HG02588 (cell line): ENCODE measurements at regions not wholly inside any gene's neighbourhood (a gene's known extent, or its start where the extent isn't known, plus 50 kb on each side); places are given as distances from the start of the nearest gene placed in this dataset.
"Not testable (repeated sequence)": the region's sequence is repeated elsewhere in the genome, so short reads cannot be mapped to it uniquely, and the experiment has no call there.

ENCODE experiments used
- ATAC-seq: cut with Tn5 transposase; IDR thresholded peaks from one replicate; pipeline ENCODE4 v1.9.1; 2021; ENCODE audit warnings: mild to moderate bottlenecking, moderate library complexity; ENCODE audit not compliant: unreplicated experiment

GRCh38 chr2:21330786-21331391 lies 207.1 kb downstream of the TDRD15 start:
- ATAC-seq, result no peak

GRCh38 chr2:21331625-21332370 lies 208.0 kb downstream of the TDRD15 start:
- ATAC-seq, result no peak

DNA sequence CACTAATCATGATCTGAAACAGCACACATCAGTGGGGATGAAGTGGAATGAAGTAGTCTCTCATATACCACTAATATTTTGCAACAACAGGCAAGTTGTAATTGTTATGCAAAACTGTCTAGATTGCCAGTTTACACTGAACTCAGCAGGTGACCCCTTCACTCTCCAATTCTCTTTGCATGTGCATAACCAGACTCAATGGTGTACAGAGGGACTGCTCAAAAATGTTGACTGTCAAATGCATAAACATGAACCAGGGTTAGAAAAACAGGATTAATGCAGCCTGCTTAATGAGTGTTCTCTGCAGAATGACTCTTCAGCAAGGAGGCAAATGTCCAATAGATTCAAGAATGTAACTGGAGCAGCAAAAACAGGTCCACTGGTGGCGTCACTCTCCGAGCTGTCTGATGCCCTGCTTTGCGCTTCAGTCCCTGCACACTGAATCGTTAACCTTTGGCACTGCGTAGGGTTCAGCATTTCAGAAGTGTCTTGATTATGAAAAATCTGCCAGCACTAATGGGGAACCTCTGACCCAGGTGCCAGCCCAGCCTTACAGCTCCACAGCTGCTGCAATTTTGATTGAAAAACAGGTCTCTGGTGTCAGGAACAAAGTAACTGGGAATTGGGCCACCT lies 209.3 kb downstream of the TDRD15 start:
- no peak for ATAC-seq

- no peak for ATAC-seq
Measured at GRCh38 chr2:21333684-21334083, 209.9 kb downstream of the TDRD15 start.

GRCh38 chr2:21346984-21347383 lies 223.2 kb downstream of the TDRD15 start:
- no peak for ATAC-seq

DNA sequence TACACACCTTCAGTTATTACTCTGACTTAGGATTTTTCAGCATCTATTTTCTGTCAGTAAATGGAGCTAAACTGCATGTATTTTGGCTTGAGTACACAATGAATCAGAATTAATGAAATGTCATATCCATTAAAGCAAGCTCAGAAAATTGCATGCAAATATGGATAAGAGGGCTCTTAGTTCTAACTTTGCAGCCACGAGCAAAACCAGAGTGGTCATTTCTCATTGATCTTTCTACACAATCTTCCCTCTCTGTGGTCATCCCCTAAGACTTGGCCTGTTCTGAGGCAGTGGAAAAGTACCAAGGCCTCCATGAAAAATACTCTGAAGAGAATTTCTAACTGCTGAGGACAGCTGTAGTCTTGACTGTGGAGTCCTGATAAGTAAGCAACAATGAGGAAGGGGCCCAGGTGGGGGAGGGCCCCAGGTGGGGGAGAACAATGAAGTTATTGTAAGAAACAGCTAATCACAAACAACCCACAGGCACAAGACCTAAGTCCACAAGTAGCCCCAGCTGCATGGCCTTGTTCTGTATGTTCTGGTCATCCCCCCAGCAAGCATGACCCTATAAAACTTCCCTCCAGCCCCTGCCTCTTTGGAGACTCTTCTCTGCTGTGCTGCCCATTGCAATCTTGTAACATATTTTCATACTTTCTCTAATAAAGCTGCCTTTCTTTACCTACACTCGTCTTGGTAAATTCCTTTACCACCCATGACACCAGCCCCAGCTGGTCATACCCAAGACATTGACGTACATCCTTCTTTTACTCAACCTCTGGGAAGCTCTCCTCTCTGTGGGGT lies 230.3 kb downstream of the TDRD15 start:
- no peak for ATAC-seq

DNA sequence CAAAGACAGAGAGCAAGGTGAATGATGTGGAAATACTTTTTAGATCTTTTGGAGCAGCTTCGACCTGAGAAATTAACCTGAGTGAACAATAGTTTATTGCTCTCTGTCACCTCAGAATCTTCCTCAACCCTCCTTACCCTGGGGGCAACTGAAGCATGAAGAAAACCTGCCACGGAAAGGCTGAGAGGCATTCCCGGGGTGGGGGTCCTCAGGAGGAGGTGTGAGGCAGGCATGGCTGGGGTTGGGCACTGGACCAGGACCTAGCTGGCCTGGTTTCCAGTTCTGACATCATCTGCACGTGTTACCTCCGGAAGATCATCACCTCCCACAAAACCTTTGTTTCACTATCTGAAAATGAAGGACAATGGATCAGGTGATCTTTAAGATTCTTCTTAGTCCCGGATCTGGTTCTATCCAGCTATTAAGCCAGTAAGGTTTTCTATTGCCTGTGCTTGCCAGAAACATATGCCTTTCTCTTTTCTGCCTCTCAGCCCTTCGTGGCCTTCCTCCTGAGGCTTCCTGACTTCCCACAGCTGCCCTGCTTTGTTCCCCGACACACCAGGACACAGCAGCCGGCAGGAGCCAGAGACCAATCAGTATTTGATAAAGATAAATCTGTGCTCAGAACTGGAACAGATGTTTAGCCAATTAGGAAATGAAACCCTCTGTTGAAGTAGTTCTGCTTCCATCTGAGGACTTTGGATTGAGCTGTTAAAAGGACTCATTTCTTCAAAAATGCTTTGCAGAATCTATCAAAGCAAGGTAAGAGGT lies 232.5 kb downstream of the TDRD15 start:
- no peak for ATAC-seq

DNA sequence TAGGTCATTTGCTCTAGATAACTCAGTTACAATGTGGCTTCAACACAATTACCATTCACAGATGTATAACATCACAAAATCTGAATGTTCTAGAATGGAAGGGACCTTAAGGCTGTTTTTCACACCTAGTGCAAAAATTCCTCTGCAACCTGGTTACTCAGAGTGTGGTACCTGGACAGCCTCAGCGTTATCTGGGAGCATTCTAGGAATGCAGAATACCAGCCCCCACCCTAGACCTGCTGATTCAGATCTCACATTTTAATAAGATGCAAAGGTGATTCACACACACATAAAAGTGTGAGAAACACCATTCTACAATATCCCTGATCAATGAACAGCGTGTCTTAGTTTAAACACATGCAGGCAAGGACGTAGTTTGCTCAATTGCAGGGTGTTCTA lies 233.1 kb downstream of the TDRD15 start:
- no peak for ATAC-seq

DNA sequence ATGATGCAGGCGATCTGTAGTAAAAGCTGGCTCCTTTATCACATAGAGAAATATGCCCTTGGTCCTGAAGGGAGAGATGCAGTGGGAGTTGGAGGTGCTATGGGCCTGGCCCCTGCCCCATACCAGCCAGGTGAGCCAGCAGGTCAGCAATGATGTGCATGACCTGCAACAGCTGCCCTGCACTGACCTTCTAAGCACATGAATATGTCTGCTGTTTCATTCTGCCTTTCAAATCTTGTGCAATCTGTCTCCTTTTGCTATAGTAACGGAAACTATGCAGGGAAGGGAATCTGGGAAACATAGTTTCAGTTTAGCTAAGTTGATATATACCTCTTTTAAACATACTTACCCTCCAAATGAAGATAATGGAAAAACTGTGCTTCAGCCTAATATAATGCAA lies 235.2 kb downstream of the TDRD15 start:
- no peak for ATAC-seq

DNA sequence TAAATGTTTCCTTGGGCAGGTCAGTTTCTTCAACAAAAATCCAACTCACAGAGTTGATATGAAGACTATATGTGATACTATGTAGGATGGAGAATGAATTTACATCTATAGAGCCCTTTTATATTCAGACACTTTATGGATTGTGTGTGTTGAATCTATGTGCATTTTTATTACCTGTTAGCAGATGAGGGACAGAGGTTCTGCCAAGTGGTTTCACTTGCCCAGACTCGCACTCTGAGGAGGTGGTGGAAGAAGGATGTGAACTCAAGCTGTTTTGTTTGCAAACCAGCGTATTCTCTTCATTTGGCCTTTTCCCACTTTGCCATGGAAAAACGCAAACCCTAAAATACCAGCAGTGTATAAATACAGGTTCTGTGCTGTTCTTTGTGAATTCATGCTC lies 237.6 kb downstream of the TDRD15 start:
- no peak for ATAC-seq

- ATAC-seq, result no peak
Measured at GRCh38 chr2:21361957-21362486, 238.3 kb downstream of the TDRD15 start.

DNA sequence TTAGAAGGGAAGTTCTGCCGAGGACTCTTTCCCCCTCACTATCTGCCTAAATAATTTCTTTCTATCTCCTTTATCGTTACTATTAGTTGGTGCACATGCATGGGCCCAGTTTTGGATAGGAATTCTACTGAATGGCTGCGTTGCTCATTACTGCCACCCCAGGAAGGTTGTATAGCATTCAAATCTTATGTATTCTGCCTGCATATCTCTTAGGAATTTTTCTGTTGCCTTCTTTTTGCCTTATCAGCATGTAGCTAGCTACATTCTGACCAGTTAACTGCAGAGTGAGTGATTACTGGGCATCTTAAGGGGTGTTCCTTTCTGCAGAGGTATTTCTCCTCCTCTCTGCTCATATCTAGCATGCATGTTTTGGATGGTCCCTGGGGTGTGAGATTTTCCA lies 239.6 kb downstream of the TDRD15 start:
- no peak for ATAC-seq

DNA sequence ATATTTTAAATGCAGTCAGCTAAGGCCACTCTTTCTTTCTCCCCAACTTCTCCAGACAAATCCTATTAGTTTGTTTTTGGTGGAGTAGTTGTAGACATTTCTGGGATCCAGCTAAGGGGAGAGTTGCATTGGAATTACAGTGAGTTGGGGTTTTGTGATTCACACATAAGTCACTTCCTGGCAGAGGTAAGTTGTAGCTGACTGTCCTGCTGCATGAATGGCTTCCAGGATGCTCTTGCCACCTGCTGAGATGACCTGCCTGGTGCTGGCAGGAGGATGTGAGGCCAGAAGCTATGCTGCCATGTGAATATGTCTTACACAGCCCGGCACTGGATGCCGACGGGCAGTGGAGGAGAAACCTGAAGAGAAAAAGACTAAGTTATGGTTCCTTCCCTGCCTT lies 243.7 kb downstream of the TDRD15 start:
- ATAC-seq, result no peak

DNA sequence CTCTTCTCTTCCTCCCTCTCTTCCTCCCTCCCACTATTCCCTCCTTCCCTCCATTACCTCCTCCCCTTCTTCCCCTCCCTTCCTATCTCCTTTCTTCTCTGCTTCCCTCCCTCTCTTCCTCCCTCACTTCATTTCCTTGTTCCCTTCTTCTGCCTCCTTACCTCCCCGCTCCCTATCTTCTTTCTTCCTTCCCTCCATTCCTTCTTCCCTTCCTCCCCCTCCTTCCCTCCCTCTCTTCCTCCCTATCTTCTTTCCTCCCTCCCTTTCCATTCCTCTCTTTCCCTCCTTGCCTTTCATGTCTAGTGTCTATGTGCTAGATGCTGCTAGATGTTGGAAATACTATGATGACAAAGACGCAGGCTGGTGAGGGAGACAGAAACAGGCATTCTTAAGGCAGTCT lies 246.0 kb downstream of the TDRD15 start:
- no peak for ATAC-seq

- ATAC-seq, result no peak
Measured at GRCh38 chr2:21371499-21372003, 247.8 kb downstream of the TDRD15 start.

DNA sequence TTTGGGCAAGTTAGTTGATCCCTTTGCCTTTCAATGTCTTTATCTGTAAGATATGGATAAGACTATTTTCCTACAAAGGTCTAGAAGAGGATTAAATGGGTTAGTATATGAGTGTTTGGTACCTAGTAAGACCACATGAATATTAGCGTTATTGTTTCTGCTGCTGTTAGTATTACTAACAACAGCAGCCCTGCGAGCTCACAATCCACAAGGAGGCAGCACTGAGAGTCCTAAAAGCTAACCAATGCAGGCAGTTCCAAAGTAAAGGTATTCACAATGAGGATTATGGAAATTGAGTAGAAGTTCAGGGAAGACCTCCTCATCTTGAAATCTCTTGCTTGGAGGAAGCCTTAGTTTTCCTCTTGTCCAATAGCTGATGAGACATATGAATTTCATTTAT lies 248.9 kb downstream of the TDRD15 start:
- ATAC-seq, result no peak

DNA sequence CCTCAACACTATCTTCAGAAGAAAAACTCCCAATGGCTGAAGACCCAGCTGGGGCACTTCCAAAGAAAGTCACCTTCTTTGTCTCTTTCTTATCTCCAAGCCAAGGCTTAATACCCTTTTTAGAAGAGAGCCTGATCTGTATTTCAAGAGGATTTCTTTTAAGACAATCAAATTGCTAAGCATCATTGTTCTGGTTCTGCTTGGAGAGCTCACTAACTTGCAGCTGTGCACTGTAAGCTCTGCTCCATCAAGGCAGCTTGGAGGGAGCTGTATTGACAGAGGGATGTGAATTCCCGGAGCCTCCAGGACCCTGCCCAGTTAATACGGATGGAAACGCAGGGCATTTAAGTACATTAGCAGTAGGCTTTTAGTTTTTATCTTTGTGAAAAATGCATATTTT lies 253.1 kb downstream of the TDRD15 start:
- no peak for ATAC-seq

DNA sequence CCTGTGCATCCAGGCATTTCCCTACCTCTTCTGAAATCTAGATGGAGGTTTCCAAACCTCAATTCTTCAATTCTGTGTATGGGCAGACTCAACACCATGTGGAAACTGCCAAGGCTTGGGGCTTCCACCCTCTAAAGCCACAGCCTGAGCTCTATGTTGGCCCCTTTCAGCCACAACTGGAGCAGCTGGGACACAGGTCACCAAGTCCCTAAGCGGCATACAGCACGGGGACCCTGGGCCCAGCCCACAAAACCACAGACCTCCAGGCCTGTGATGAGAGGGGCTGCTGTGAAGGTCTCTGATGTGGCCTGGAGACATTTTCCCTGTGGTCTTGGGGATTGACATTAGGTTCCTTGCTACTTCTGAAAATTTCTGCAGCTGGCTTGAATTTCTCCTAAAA lies 255.4 kb downstream of the TDRD15 start:
- no peak for ATAC-seq

- ATAC-seq, result not testable (repeated sequence)
Measured at GRCh38 chr2:21379668-21380067, 255.9 kb downstream of the TDRD15 start.

- ATAC-seq, result no peak
Measured at GRCh38 chr2:21381421-21381820, 257.7 kb downstream of the TDRD15 start.
